Caco-2 (cell line): ENCODE measurements at regions not wholly inside any gene's neighbourhood (a gene's known extent, or its start where the extent isn't known, plus 50 kb on each side); places are given as distances from the start of the nearest gene placed in this dataset.

Experiments
- BruUV-seq: library from RNA; stranded (reverse); fragments of 400-500 nt; replicated peaks from 2 replicates; lab custom pipeline; 2021; lab: Mats Ljungman, UMichigan
- CTCF ChIA-PET: fragments of 300-600 bp; sonication (Branson Sonifier 250); formaldehyde crosslinking; loops from one replicate; lab custom pipeline; 2022; ENCODE audit warnings: antibody characterized with exemption; lab: Charles Lee
- POLR2A ChIA-PET: fragments of 300-600 bp; sonication (Branson Sonifier 250); formaldehyde crosslinking; loops from one replicate; lab custom pipeline; 2022; ENCODE audit warnings: antibody characterized with exemption; lab: Charles Lee
- DNase-seq, 2 experiments: peaks; one replicate each; pipeline versions ENCODE4 v3.0.0 to v3.0.0-alpha.2; 2020 to 2022
- H3K27me3 ChIP-seq: replicated peaks from 2 replicates; pipeline ENCODE4 v1.6.0; 2011; ENCODE audit warnings: low read length; ENCODE audit not compliant: control insufficient read depth, insufficient read depth
- H3K36me3 ChIP-seq: 2 replicates; pipeline ENCODE4 v1.5.1; 2011; ENCODE audit warnings: low read length; ENCODE audit not compliant: control insufficient read depth, insufficient read depth
- H3K4me1 ChIP-seq: fragments of 250-450 bp; sonication (Bioruptor Pico); 2 replicates; pipeline ENCODE4 v1.5.1; 2020; ENCODE audit warnings: mild to moderate bottlenecking
- H3K4me3 ChIP-seq: 2 replicates; pipeline ENCODE4 v1.5.1; 2011; ENCODE audit warnings: low read depth, mild to moderate bottlenecking, control low read depth, low read length
- H3K9me3 ChIP-seq: fragments of 250-450 bp; sonication (Bioruptor Pico); 2 replicates; pipeline ENCODE4 v1.5.1; 2020; ENCODE audit warnings: mild to moderate bottlenecking, moderate library complexity
- H3K27ac Mint-ChIP-seq: one replicate; pipeline ENCODE4 v1.8.0; 2022; ENCODE audit warnings: mixed read lengths; ENCODE audit not compliant: unreplicated experiment
- H3K27me3 Mint-ChIP-seq: one replicate; pipeline ENCODE4 v1.8.0; 2022; ENCODE audit warnings: mixed read lengths; ENCODE audit not compliant: insufficient read depth, unreplicated experiment
- H3K36me3 Mint-ChIP-seq: one replicate; pipeline ENCODE4 v1.8.0; 2022; ENCODE audit warnings: mild to moderate bottlenecking, mixed read lengths; ENCODE audit not compliant: insufficient read depth, unreplicated experiment
- H3K4me1 Mint-ChIP-seq: one replicate; pipeline ENCODE4 v1.8.0; 2022; ENCODE audit warnings: low read depth, mixed read lengths; ENCODE audit not compliant: unreplicated experiment
- H3K4me3 Mint-ChIP-seq: one replicate; pipeline ENCODE4 v1.8.0; 2022; ENCODE audit warnings: mild to moderate bottlenecking, moderate library complexity, mixed read lengths; ENCODE audit not compliant: unreplicated experiment
- H3K9me3 Mint-ChIP-seq: one replicate; pipeline ENCODE4 v1.8.0; 2022; ENCODE audit warnings: mixed read lengths; ENCODE audit not compliant: unreplicated experiment
- intact Hi-C: fragments of 100-400 bp; cut with micrococcal nuclease; formaldehyde crosslinking; loops from one replicate; pipeline ENCODE4 v1.10.0; 2022; ENCODE audit not compliant: unreplicated experiment
- TF ChIP-seq, protein P1 (sequence below), 2 experiments: fragments of 200-600 bp in 1 of 2; IDR thresholded peaks; 1 replicate in 1 of 2; 2 replicates in 1 of 2; pipeline versions ENCODE4 v1.5.1 to v1.8.0; 2011 to 2022; ENCODE audit warnings: antibody characterized with exemption in 1 of 2, control low read depth in 1 of 2, inconsistent platforms in 1 of 2, low read depth in 1 of 2, low read length in 1 of 2, mild to moderate bottlenecking in 1 of 2, moderate library complexity in 1 of 2; ENCODE audit not compliant: insufficient read depth in 1 of 2, severe bottlenecking in 1 of 2, unreplicated experiment in 1 of 2

DNA sequence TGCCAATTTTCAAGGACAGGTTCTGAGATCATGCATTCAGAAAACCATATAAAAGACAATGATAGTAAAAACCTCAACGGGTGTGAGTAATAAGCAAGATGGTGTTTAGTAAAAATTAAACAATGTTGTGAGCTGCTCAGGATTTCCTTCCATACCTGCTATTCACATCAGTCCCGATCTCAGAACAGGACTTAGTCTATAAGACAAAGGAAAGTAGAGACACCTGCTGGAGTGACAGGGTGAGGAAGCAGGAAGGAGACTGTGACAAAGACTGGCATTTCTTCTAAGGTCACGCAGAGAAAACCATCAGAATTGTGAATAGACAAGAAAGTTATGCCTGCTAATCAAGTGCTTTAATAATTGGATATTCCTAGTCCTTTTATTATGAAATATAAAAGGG is 648.0 kb downstream of the DACH1 start:
- H3K27me3 ChIP-seq, result no peaks in the 10 kb centered on the region
- H3K36me3 ChIP-seq, result no peaks in the 10 kb centered on the region
- H3K36me3 Mint-ChIP-seq, result no peaks in the 10 kb centered on the region
- BruUV-seq, result no TSS peak
- intact Hi-C loops, result loop anchor here (1.0 to 2.0 kb wide), 5 partner anchors 152 to 596 kb away; no protein-coding TSS in a partner anchor
- peak; percentile 54 for DNase-seq
- H3K27ac Mint-ChIP-seq, result no peak overlapping the region
- no peak overlapping the region for H3K4me3 Mint-ChIP-seq
- TF ChIP-seq, protein P1, sequence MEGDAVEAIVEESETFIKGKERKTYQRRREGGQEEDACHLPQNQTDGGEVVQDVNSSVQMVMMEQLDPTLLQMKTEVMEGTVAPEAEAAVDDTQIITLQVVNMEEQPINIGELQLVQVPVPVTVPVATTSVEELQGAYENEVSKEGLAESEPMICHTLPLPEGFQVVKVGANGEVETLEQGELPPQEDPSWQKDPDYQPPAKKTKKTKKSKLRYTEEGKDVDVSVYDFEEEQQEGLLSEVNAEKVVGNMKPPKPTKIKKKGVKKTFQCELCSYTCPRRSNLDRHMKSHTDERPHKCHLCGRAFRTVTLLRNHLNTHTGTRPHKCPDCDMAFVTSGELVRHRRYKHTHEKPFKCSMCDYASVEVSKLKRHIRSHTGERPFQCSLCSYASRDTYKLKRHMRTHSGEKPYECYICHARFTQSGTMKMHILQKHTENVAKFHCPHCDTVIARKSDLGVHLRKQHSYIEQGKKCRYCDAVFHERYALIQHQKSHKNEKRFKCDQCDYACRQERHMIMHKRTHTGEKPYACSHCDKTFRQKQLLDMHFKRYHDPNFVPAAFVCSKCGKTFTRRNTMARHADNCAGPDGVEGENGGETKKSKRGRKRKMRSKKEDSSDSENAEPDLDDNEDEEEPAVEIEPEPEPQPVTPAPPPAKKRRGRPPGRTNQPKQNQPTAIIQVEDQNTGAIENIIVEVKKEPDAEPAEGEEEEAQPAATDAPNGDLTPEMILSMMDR (IDR thresholded peaks at IDR 0.05; ENCODE audit: insufficient read depth in 1 of 2, low read depth in 1 of 2, low read length in 1 of 2, severe bottlenecking in 1 of 2, unreplicated experiment in 1 of 2), result peak; percentile 41 to 76
- H3K27me3 Mint-ChIP-seq, result no peaks in the 10 kb centered on the region
- no peaks in the 10 kb centered on the region for H3K9me3 Mint-ChIP-seq
- ChIA-PET CTCF (interaction anchor here (0.7 to 1.7 kb wide), 2 partner anchors 258 to 260 kb away, joined by 3 to 9 read pairs; no protein-coding TSS in a partner anchor), POLR2A (no interaction called here)
- no peaks in the 10 kb centered on the region for H3K9me3 ChIP-seq
- no peaks in the 10 kb centered on the region for H3K4me1 ChIP-seq
- no peak overlapping the region for H3K4me3 ChIP-seq
- no peaks in the 10 kb centered on the region for H3K4me1 Mint-ChIP-seq

DNA sequence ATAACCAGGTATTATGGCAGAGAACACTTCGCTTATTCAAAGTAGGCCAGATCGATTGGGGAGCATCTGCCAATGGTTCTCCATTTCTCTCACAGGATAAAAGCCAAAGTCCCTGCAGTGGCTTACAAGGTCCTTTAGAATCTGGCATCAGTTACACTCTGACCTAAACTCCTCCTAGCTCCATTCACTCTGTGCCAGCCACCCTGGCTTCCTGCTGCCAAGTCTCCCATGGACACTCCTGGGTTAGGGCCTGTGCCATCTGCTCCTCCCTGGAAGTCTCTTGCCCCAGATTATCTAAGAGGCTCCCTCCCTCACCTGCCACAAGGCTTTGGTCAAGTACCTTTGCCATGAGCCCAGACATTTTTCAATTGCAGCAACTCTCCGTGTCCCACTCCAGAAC is 649.2 kb downstream of the DACH1 start:
- no peaks in the 10 kb centered on the region for H3K4me1 Mint-ChIP-seq
- intact Hi-C loops, result loop anchor here (2.0 kb wide), 2 partner anchors 213 to 595 kb away; no protein-coding TSS in a partner anchor
- H3K27ac Mint-ChIP-seq, result no peak overlapping the region
- no peak overlapping the region for H3K4me3 Mint-ChIP-seq
- H3K4me3 ChIP-seq, result no peak overlapping the region
- H3K4me1 ChIP-seq, result no peaks in the 10 kb centered on the region
- TF ChIP-seq, protein P1 (IDR thresholded peaks at IDR 0.05; ENCODE audit: insufficient read depth in 1 of 2, low read depth in 1 of 2, low read length in 1 of 2, severe bottlenecking in 1 of 2, unreplicated experiment in 1 of 2), result no peak
- H3K27me3 Mint-ChIP-seq, result no peaks in the 10 kb centered on the region
- no peaks in the 10 kb centered on the region for H3K36me3 ChIP-seq
- CTCF ChIA-PET, result interaction anchor here (1.0 kb wide), 1 partner anchor 257 kb away, joined by 3 read pairs; no protein-coding TSS in a partner anchor
- DNase-seq, result no peak
- POLR2A ChIA-PET, result no interaction called here
- H3K9me3 ChIP-seq, result no peaks in the 10 kb centered on the region
- no TSS peak for BruUV-seq
- H3K36me3 Mint-ChIP-seq, result no peaks in the 10 kb centered on the region
- no peaks in the 10 kb centered on the region for H3K9me3 Mint-ChIP-seq
- H3K27me3 ChIP-seq, result no peaks in the 10 kb centered on the region

DNA sequence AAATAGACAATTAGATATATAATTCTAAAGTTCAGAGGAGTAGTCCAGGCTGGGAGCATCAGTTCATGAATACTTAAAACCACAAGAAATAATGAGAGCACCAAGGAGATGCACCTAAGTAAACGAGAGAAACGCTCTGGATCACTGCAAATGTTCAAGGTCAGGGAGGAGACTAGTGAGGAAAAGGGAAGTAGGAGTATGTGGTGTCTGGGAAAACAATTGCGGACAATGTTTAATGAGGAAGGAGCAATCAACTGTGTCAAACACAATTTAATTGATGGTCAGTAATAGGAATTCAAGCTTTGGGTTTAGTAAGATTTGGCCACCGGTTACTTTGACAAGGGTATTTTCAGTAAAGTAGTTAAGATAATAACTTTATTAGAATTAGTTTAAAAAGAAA is 652.2 kb downstream of the DACH1 start:
- Histone ChIP-seq H3K27me3 (no peaks in the 10 kb centered on the region), H3K9me3 (no peaks in the 10 kb centered on the region), H3K36me3 (no peaks in the 10 kb centered on the region), H3K4me1 (no peaks in the 10 kb centered on the region), H3K4me3 (no peak overlapping the region)
- no peak overlapping the region for H3K27ac Mint-ChIP-seq
- H3K4me3 Mint-ChIP-seq, result no peak overlapping the region
- no peaks in the 10 kb centered on the region for H3K4me1 Mint-ChIP-seq
- no peaks in the 10 kb centered on the region for H3K9me3 Mint-ChIP-seq
- no peak for DNase-seq
- no peaks in the 10 kb centered on the region for H3K27me3 Mint-ChIP-seq
- ChIA-PET POLR2A (no interaction called here), CTCF (no interaction called here)
- no TSS peak for BruUV-seq
- intact Hi-C loops, result no loop called here
- TF ChIP-seq, protein P1 (IDR thresholded peaks at IDR 0.05; ENCODE audit: insufficient read depth in 1 of 2, low read depth in 1 of 2, low read length in 1 of 2, severe bottlenecking in 1 of 2, unreplicated experiment in 1 of 2), result no peak
- no peaks in the 10 kb centered on the region for H3K36me3 Mint-ChIP-seq
